Caco-2 (cell line): ENCODE measurements at regions not wholly inside any gene's neighbourhood (a gene's known extent, or its start where the extent isn't known, plus 50 kb on each side); places are given as distances from the start of the nearest gene placed in this dataset.

Source experiments
- BruUV-seq: library from RNA; stranded (reverse); fragments of 400-500 nt; replicated peaks from 2 replicates; lab custom pipeline; 2021; lab: Mats Ljungman, UMichigan
- CTCF ChIA-PET: fragments of 300-600 bp; sonication (Branson Sonifier 250); formaldehyde crosslinking; loops from one replicate; lab custom pipeline; 2022; ENCODE audit warnings: antibody characterized with exemption; lab: Charles Lee
- POLR2A ChIA-PET: fragments of 300-600 bp; sonication (Branson Sonifier 250); formaldehyde crosslinking; loops from one replicate; lab custom pipeline; 2022; ENCODE audit warnings: antibody characterized with exemption; lab: Charles Lee
- DNase-seq, 2 experiments: peaks; one replicate each; pipeline versions ENCODE4 v3.0.0 to v3.0.0-alpha.2; 2020 to 2022
- H3K27me3 ChIP-seq: replicated peaks from 2 replicates; pipeline ENCODE4 v1.6.0; 2011; ENCODE audit warnings: low read length; ENCODE audit not compliant: control insufficient read depth, insufficient read depth
- H3K36me3 ChIP-seq: 2 replicates; pipeline ENCODE4 v1.5.1; 2011; ENCODE audit warnings: low read length; ENCODE audit not compliant: control insufficient read depth, insufficient read depth
- H3K4me1 ChIP-seq: fragments of 250-450 bp; sonication (Bioruptor Pico); 2 replicates; pipeline ENCODE4 v1.5.1; 2020; ENCODE audit warnings: mild to moderate bottlenecking
- H3K4me3 ChIP-seq: 2 replicates; pipeline ENCODE4 v1.5.1; 2011; ENCODE audit warnings: low read depth, mild to moderate bottlenecking, control low read depth, low read length
- H3K9me3 ChIP-seq: fragments of 250-450 bp; sonication (Bioruptor Pico); 2 replicates; pipeline ENCODE4 v1.5.1; 2020; ENCODE audit warnings: mild to moderate bottlenecking, moderate library complexity
- H3K27ac Mint-ChIP-seq: one replicate; pipeline ENCODE4 v1.8.0; 2022; ENCODE audit warnings: mixed read lengths; ENCODE audit not compliant: unreplicated experiment
- H3K27me3 Mint-ChIP-seq: one replicate; pipeline ENCODE4 v1.8.0; 2022; ENCODE audit warnings: mixed read lengths; ENCODE audit not compliant: insufficient read depth, unreplicated experiment
- H3K36me3 Mint-ChIP-seq: one replicate; pipeline ENCODE4 v1.8.0; 2022; ENCODE audit warnings: mild to moderate bottlenecking, mixed read lengths; ENCODE audit not compliant: insufficient read depth, unreplicated experiment
- H3K4me1 Mint-ChIP-seq: one replicate; pipeline ENCODE4 v1.8.0; 2022; ENCODE audit warnings: low read depth, mixed read lengths; ENCODE audit not compliant: unreplicated experiment
- H3K4me3 Mint-ChIP-seq: one replicate; pipeline ENCODE4 v1.8.0; 2022; ENCODE audit warnings: mild to moderate bottlenecking, moderate library complexity, mixed read lengths; ENCODE audit not compliant: unreplicated experiment
- H3K9me3 Mint-ChIP-seq: one replicate; pipeline ENCODE4 v1.8.0; 2022; ENCODE audit warnings: mixed read lengths; ENCODE audit not compliant: unreplicated experiment
- CTCF ChIP-seq, 2 experiments: fragments of 200-600 bp in 1 of 2; IDR thresholded peaks; 1 replicate in 1 of 2; 2 replicates in 1 of 2; pipeline versions ENCODE4 v1.5.1 to v1.8.0; 2011 to 2022; ENCODE audit warnings: antibody characterized with exemption in 1 of 2, control low read depth in 1 of 2, inconsistent platforms in 1 of 2, low read depth in 1 of 2, low read length in 1 of 2, mild to moderate bottlenecking in 1 of 2, moderate library complexity in 1 of 2; ENCODE audit not compliant: insufficient read depth in 1 of 2, severe bottlenecking in 1 of 2, unreplicated experiment in 1 of 2
- intact Hi-C: fragments of 100-400 bp; cut with micrococcal nuclease; formaldehyde crosslinking; loops from one replicate; pipeline ENCODE4 v1.10.0; 2022; ENCODE audit not compliant: unreplicated experiment

GRCh38 chr5:124648902-124649467, 97.5 kb downstream of the ZNF608 start:
- Histone ChIP-seq H3K4me1 (peaks cover 33% of the 10 kb centered on the region), H3K27me3 (no peaks in the 10 kb centered on the region), H3K4me3 (no peak overlapping the region), H3K36me3 (no peaks in the 10 kb centered on the region), H3K9me3 (no peaks in the 10 kb centered on the region)
- no TSS peak for BruUV-seq
- H3K4me1 Mint-ChIP-seq, result peaks cover 9% of the 10 kb centered on the region
- no peak for DNase-seq
- no peaks in the 10 kb centered on the region for H3K9me3 Mint-ChIP-seq
- ChIA-PET CTCF (no interaction called here), POLR2A (no interaction called here)
- peaks cover 35% of the 10 kb centered on the region for H3K36me3 Mint-ChIP-seq
- H3K27ac Mint-ChIP-seq, result no peak overlapping the region
- intact Hi-C loops, result no loop called here
- TF ChIP-seq CTCF (IDR thresholded peaks at IDR 0.05; ENCODE audit: insufficient read depth in 1 of 2, low read depth in 1 of 2, low read length in 1 of 2, severe bottlenecking in 1 of 2, unreplicated experiment in 1 of 2), result no peak
- H3K27me3 Mint-ChIP-seq, result no peaks in the 10 kb centered on the region
- H3K4me3 Mint-ChIP-seq, result no peak overlapping the region

- TSS peak; percentile 53 for BruUV-seq
- H3K4me1 Mint-ChIP-seq, result peaks cover 5% of the 10 kb centered on the region
- H3K27ac Mint-ChIP-seq, result no peak overlapping the region
- peaks cover 40% of the 10 kb centered on the region for H3K36me3 Mint-ChIP-seq
- intact Hi-C loops, result no loop called here
- no peak for DNase-seq
- TF ChIP-seq CTCF (IDR thresholded peaks at IDR 0.05; ENCODE audit: insufficient read depth in 1 of 2, low read depth in 1 of 2, low read length in 1 of 2, severe bottlenecking in 1 of 2, unreplicated experiment in 1 of 2), result no peak
- no peaks in the 10 kb centered on the region for H3K27me3 Mint-ChIP-seq
- Histone ChIP-seq H3K36me3 (no peaks in the 10 kb centered on the region), H3K4me3 (no peak overlapping the region), H3K9me3 (no peaks in the 10 kb centered on the region), H3K4me1 (peaks cover 25% of the 10 kb centered on the region), H3K27me3 (no peaks in the 10 kb centered on the region)
- ChIA-PET POLR2A (no interaction called here), CTCF (no interaction called here)
- H3K4me3 Mint-ChIP-seq, result no peak overlapping the region
- H3K9me3 Mint-ChIP-seq, result no peaks in the 10 kb centered on the region
These were observed 99.1 kb downstream of the ZNF608 start for GRCh38 chr5:124647352-124647751.

- Histone ChIP-seq H3K4me1 (peaks cover 20% of the 10 kb centered on the region), H3K27me3 (no peaks in the 10 kb centered on the region), H3K4me3 (no peak overlapping the region), H3K9me3 (no peaks in the 10 kb centered on the region), H3K36me3 (no peaks in the 10 kb centered on the region; the same call in 1 of the 2 replicates)
- H3K9me3 Mint-ChIP-seq, result no peaks in the 10 kb centered on the region
- BruUV-seq, result no TSS peak
- H3K4me3 Mint-ChIP-seq, result no peak overlapping the region
- no peaks in the 10 kb centered on the region for H3K27me3 Mint-ChIP-seq
- CTCF ChIA-PET, result no interaction called here
- TF ChIP-seq CTCF (IDR thresholded peaks at IDR 0.05; ENCODE audit: insufficient read depth in 1 of 2, low read depth in 1 of 2, low read length in 1 of 2, severe bottlenecking in 1 of 2, unreplicated experiment in 1 of 2), result no peak
- H3K36me3 Mint-ChIP-seq, result peaks cover 40% of the 10 kb centered on the region
- peaks cover 10% of the 10 kb centered on the region for H3K4me1 Mint-ChIP-seq
- intact Hi-C loops, result no loop called here
- no peak overlapping the region for H3K27ac Mint-ChIP-seq
- POLR2A ChIA-PET, result no interaction called here
- DNase-seq, result no peak
These were observed 101.0 kb downstream of the ZNF608 start for GRCh38 chr5:124645396-124645795.
